Trophoblast cell (in vitro differentiated cells and primary cell): ENCODE measurements at regions not wholly inside any gene's neighbourhood (a gene's known extent, or its start where the extent isn't known, plus 50 kb on each side); places are given as distances from the start of the nearest gene placed in this dataset.

Source experiments
- DNase-seq, 2 donors: peaks; one replicate each; pipeline ENCODE4 v3.0.0-alpha.2; 2016
- H2AFZ ChIP-seq: 2 replicates; pipeline ENCODE4 v1.6.1; 2013; ENCODE audit warnings: low read length, moderate library complexity, mild to moderate bottlenecking; ENCODE audit not compliant: insufficient read depth, poor library complexity
- H2AK5ac ChIP-seq: 2 replicates; pipeline ENCODE4 v1.6.1; 2013; ENCODE audit warnings: mild to moderate bottlenecking, low read length
- H2BK120ac ChIP-seq: 2 replicates; pipeline ENCODE4 v1.6.1; 2013; ENCODE audit warnings: low read length, mild to moderate bottlenecking, moderate library complexity; ENCODE audit not compliant: insufficient read depth, poor library complexity
- H2BK12ac ChIP-seq: 2 replicates; pipeline ENCODE4 v1.6.1; 2013; ENCODE audit warnings: mild to moderate bottlenecking, low read length, moderate library complexity
- H2BK5ac ChIP-seq: 2 replicates; pipeline ENCODE4 v1.6.1; 2013; ENCODE audit warnings: low read length, low read depth, moderate library complexity, mild to moderate bottlenecking; ENCODE audit not compliant: poor library complexity
- H3K14ac ChIP-seq: 2 replicates; pipeline ENCODE4 v1.6.1; 2013; ENCODE audit warnings: mild to moderate bottlenecking, low read length
- H3K18ac ChIP-seq: 2 replicates; pipeline ENCODE4 v1.6.1; 2013; ENCODE audit warnings: mild to moderate bottlenecking, low read length
- H3K23ac ChIP-seq: 2 replicates; pipeline ENCODE4 v1.6.1; 2013; ENCODE audit warnings: low read length
- H3K27ac ChIP-seq: 2 replicates; pipeline ENCODE4 v1.5.1; 2013; ENCODE audit warnings: low read depth, mild to moderate bottlenecking, inconsistent platforms, low read length, moderate library complexity
- H3K27me3 ChIP-seq: 2 replicates; pipeline ENCODE4 v1.6.1; 2013; ENCODE audit warnings: inconsistent platforms, mild to moderate bottlenecking, low read length, moderate library complexity; ENCODE audit not compliant: insufficient read depth
- H3K36me3 ChIP-seq, 2 experiments: 1 replicate in 1 of 2; 2 replicates in 1 of 2; pipeline ENCODE4 v1.6.1; 2013; ENCODE audit warnings: low read length in 2 of 2, mild to moderate bottlenecking in 2 of 2, moderate library complexity in 1 of 2; ENCODE audit not compliant: insufficient read depth in 2 of 2, control insufficient read depth in 1 of 2
- H3K4ac ChIP-seq: 2 replicates; pipeline ENCODE4 v1.6.1; 2013; ENCODE audit warnings: low read depth, mild to moderate bottlenecking, low read length, moderate library complexity
- H3K4me1 ChIP-seq, 2 experiments: 1 replicate in 1 of 2; 2 replicates in 1 of 2; pipeline ENCODE4 v1.6.1; 2013; ENCODE audit warnings: low read length in 2 of 2, mild to moderate bottlenecking in 2 of 2, moderate library complexity in 1 of 2; ENCODE audit not compliant: insufficient read depth in 2 of 2, control insufficient read depth in 1 of 2
- H3K4me2 ChIP-seq: 2 replicates; pipeline ENCODE4 v1.6.1; 2013; ENCODE audit warnings: inconsistent platforms, mild to moderate bottlenecking, low read length, moderate library complexity
- H3K4me3 ChIP-seq: 2 replicates; pipeline ENCODE4 v1.5.1; 2013; ENCODE audit warnings: mild to moderate bottlenecking, low read depth, low read length, inconsistent platforms
- H3K79me1 ChIP-seq: one replicate; pipeline ENCODE4 v1.6.1; 2013; ENCODE audit warnings: low read length
- H3K79me2 ChIP-seq: 2 replicates; pipeline ENCODE4 v1.6.1; 2013; ENCODE audit warnings: low read length, mild to moderate bottlenecking; ENCODE audit not compliant: control insufficient read depth, insufficient read depth, poor library complexity
- H3K9ac ChIP-seq: 2 replicates; pipeline ENCODE4 v1.6.1; 2013; ENCODE audit warnings: mild to moderate bottlenecking, low read length
- H3K9me3 ChIP-seq: 2 replicates; pipeline ENCODE4 v1.6.1; 2013; ENCODE audit warnings: low read depth, mild to moderate bottlenecking, control low read depth, inconsistent platforms, low read length; ENCODE audit not compliant: insufficient read depth
- H4K12ac ChIP-seq: 2 replicates; pipeline ENCODE4 v1.6.1; 2013; ENCODE audit warnings: low read depth, mild to moderate bottlenecking, low read length, moderate library complexity
- H4K8ac ChIP-seq: 2 replicates; pipeline ENCODE4 v1.6.1; 2013; ENCODE audit warnings: low read depth, mild to moderate bottlenecking, low read length, moderate library complexity
- H4K91ac ChIP-seq: one replicate; pipeline ENCODE4 v1.6.1; 2013; ENCODE audit warnings: low read depth, mild to moderate bottlenecking, low read length, moderate library complexity
- WGBS: extraction: QIAGEN DNeasy Blood & Tissue Kit; methylation state at CpG from one replicate; pipeline ENCODE4 v1.1.7; 2013; ENCODE audit warnings: missing lambda C conversion rate; ENCODE audit not compliant: insufficient read length, insufficient coverage; ENCODE audit errors: extremely low coverage; 5-methylcytosine and 5-hydroxymethylcytosine counted together

DNA sequence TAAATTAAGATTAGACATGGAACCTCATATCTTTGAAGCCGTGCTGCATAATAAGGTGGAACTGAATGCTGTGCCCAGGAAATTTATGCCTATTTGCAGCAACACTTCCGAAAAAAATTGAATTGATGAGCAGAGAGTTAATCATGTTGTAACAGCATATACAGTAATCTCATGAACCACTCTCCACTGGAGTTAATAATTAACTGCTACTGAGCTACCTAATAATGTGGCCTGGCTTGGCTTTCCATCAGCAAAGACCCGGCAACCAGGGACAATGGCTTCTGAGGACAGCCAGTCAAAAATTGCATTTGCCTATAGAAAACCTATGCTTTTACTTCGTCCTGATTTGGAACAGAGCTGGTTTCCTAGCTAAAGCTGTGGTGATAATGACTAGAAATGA, 63.8 kb upstream of the GATB start:
- no peak overlapping the region for H3K18ac ChIP-seq
- no peak overlapping the region for H4K91ac ChIP-seq
- no peak overlapping the region for H4K12ac ChIP-seq
- H3K27ac ChIP-seq, result no peak overlapping the region
- H2AFZ ChIP-seq, result no peak overlapping the region
- no peaks in the 10 kb centered on the region for H3K79me1 ChIP-seq
- no peak overlapping the region for H3K14ac ChIP-seq
- H2BK5ac ChIP-seq, result no peak overlapping the region
- H3K4me2 ChIP-seq, result no peak overlapping the region
- no peak overlapping the region for H2AK5ac ChIP-seq
- no peak overlapping the region for H2BK120ac ChIP-seq
- H3K27me3 ChIP-seq, result no peaks in the 10 kb centered on the region
- no peak overlapping the region for H3K9ac ChIP-seq
- no peak overlapping the region for H3K23ac ChIP-seq
- no CpG with 5 or more reads among the region's 4 CpGs for WGBS
- no peak overlapping the region for H3K4me3 ChIP-seq
- no peaks in the 10 kb centered on the region for H3K9me3 ChIP-seq
- H3K79me2 ChIP-seq, result no peaks in the 10 kb centered on the region
- no peak overlapping the region for H3K4ac ChIP-seq
- H3K36me3 ChIP-seq, result no peaks in the 10 kb centered on the region
- no peak overlapping the region for H2BK12ac ChIP-seq
- no peaks in the 10 kb centered on the region for H3K4me1 ChIP-seq
- H4K8ac ChIP-seq, result no peak overlapping the region
- no peak for DNase-seq

DNA sequence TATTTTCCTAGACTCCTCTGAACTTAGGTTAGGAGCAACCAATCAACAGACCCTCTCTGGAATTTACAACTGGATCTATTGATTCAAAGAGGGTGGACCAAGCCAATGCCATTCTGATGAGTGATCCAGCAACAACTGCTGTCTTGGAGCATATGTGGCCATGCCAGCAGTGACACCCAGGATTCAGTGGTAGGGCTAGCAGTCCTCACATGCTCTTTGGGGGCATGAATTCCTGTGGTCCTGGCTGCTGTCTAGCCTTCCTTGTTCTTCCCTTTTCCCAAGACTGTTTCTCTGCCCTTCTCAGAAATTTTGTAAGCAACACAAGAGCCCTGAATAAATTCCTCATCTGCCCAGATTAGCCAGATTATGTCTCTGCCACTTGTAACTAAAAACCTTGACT, 61.5 kb upstream of the GATB start:
- H3K9ac ChIP-seq, result no peak overlapping the region
- H3K79me1 ChIP-seq, result no peaks in the 10 kb centered on the region
- no peak overlapping the region for H3K27ac ChIP-seq
- no peak overlapping the region for H4K8ac ChIP-seq
- H4K12ac ChIP-seq, result no peak overlapping the region
- H3K18ac ChIP-seq, result no peak overlapping the region
- H3K4me1 ChIP-seq, result no peaks in the 10 kb centered on the region
- no peaks in the 10 kb centered on the region for H3K36me3 ChIP-seq
- H2BK5ac ChIP-seq, result no peak overlapping the region
- H3K4me3 ChIP-seq, result no peak overlapping the region
- H2BK120ac ChIP-seq, result no peak overlapping the region
- H3K4me2 ChIP-seq, result no peak overlapping the region
- no peak overlapping the region for H3K23ac ChIP-seq
- no peaks in the 10 kb centered on the region for H3K27me3 ChIP-seq
- no peak overlapping the region for H4K91ac ChIP-seq
- no peak overlapping the region for H2BK12ac ChIP-seq
- H3K14ac ChIP-seq, result no peak overlapping the region
- H2AK5ac ChIP-seq, result no peak overlapping the region
- H3K9me3 ChIP-seq, result peaks cover 3% of the 10 kb centered on the region
- no peak overlapping the region for H2AFZ ChIP-seq
- no peak overlapping the region for H3K4ac ChIP-seq
- no peaks in the 10 kb centered on the region for H3K79me2 ChIP-seq
- no peak for DNase-seq

DNA sequence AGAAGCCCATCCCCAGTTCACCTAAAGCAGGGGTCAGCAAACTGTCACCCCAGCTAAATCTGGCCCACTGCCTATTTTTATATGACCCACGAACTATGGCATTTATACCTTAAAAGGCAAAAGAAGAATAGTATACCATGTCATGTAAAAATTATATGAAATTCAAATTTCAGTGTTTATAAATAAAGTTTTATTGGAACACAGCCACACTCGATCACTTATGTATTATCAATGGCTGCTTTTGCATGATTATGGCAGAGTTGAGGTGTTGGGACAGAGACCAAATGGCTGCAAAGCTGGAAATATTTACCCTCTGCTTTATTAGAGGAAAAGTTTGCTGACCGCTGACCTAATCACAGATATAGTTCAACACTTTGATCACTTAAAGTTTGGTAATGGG, 59.2 kb upstream of the GATB start:
- H3K36me3 ChIP-seq, result no peaks in the 10 kb centered on the region
- peaks cover 3% of the 10 kb centered on the region for H3K9me3 ChIP-seq
- no peak overlapping the region for H3K14ac ChIP-seq
- no peaks in the 10 kb centered on the region for H3K27me3 ChIP-seq
- H3K23ac ChIP-seq, result no peak overlapping the region
- H2BK5ac ChIP-seq, result no peak overlapping the region
- no peak overlapping the region for H4K12ac ChIP-seq
- H2BK12ac ChIP-seq, result no peak overlapping the region
- H3K4me1 ChIP-seq, result no peaks in the 10 kb centered on the region
- H2AFZ ChIP-seq, result no peak overlapping the region
- H4K8ac ChIP-seq, result no peak overlapping the region
- no peaks in the 10 kb centered on the region for H3K79me1 ChIP-seq
- no CpG with 5 or more reads among the region's 3 CpGs for whole genome bisulfite sequencing
- no peak overlapping the region for H3K4me2 ChIP-seq
- H3K79me2 ChIP-seq, result no peaks in the 10 kb centered on the region
- H3K27ac ChIP-seq, result no peak overlapping the region
- H3K4me3 ChIP-seq, result no peak overlapping the region
- H2AK5ac ChIP-seq, result no peak overlapping the region
- no peak overlapping the region for H3K4ac ChIP-seq
- no peak for DNase-seq
- H4K91ac ChIP-seq, result no peak overlapping the region
- no peak overlapping the region for H2BK120ac ChIP-seq
- no peak overlapping the region for H3K18ac ChIP-seq
- H3K9ac ChIP-seq, result no peak overlapping the region

DNA sequence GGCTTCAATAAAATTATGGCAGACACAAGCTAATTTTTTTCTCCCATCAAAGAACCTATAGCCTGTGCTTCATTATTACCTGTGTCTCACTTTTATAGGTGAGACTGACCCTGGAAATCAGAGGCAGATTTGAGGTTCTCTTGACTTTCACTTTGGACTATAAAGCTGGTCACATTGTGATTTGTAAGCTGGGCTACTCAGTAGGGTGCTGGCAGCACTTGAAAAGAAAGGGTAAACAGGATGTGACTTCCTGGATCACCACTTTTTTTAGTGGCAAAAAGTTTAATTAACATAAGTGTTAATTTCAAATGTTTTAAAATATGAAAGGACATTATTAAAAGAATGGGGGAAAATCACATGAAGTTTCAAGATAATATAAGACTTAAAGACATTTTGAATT, 50.6 kb upstream of the GATB start:
- H2BK5ac ChIP-seq, result no peak overlapping the region

More for the DNA sequence above, 50.6 kb upstream of the GATB start:
- H2BK12ac ChIP-seq, result no peak overlapping the region
- H3K36me3 ChIP-seq, result no peaks in the 10 kb centered on the region
- H2BK120ac ChIP-seq, result no peak overlapping the region
- no peak overlapping the region for H2AK5ac ChIP-seq
- no peak overlapping the region for H3K18ac ChIP-seq
- H3K79me2 ChIP-seq, result no peaks in the 10 kb centered on the region
- no peak overlapping the region for H4K8ac ChIP-seq
- H4K91ac ChIP-seq, result no peak overlapping the region
- H2AFZ ChIP-seq, result no peak overlapping the region
- peaks cover 8 to 10% of the 10 kb centered on the region in 2 experiments for H3K4me1 ChIP-seq
- H4K12ac ChIP-seq, result no peak overlapping the region
- H3K27me3 ChIP-seq, result no peaks in the 10 kb centered on the region
- no peak overlapping the region for H3K4ac ChIP-seq
- no peaks in the 10 kb centered on the region for H3K9me3 ChIP-seq
- H3K23ac ChIP-seq, result no peak overlapping the region
- H3K4me3 ChIP-seq, result no peak overlapping the region
- H3K9ac ChIP-seq, result no peak overlapping the region
- H3K27ac ChIP-seq, result no peak overlapping the region
- H3K14ac ChIP-seq, result no peak overlapping the region
- H3K79me1 ChIP-seq, result peaks cover 6% of the 10 kb centered on the region
- no peak overlapping the region for H3K4me2 ChIP-seq
- no peak for DNase-seq
